ENCODE measurements at regions not wholly inside any gene's neighbourhood (a gene's known extent, or its start where the extent isn't known, plus 50 kb on each side); places are given as distances from the start of the nearest gene placed in this dataset.
A peak's percentile ranks its signal among the peaks of the same experiment; 100 is the strongest.

GRCh38 chr5:129172580-129172979 lies 78.0 kb downstream of the ISOC1 start:
- no peak overlapping the region for H3K27ac ChIP-seq (ENCODE audit: insufficient read depth, low read depth, low read length)
- no peaks in the 10 kb centered on the region for H3K9me3 ChIP-seq (replicated peaks; ENCODE audit: control insufficient read depth, insufficient read depth, low read length)
- no peaks in the 10 kb centered on the region for H4K20me1 ChIP-seq (replicated peaks; ENCODE audit: control insufficient read depth, extremely low read depth, insufficient read depth, low read length)
- no peak for FAIRE-seq
- peak; percentile 11 for DNase-seq (ENCODE audit: low read depth, low spot score)
- ChIA-PET POLR2A (no interaction called here), CTCF (no interaction called here)
- H3K27me3 ChIP-seq (ENCODE audit: control insufficient read depth in 2 of 2, insufficient read depth in 2 of 2, low read length in 2 of 2), result no peaks in the 10 kb centered on the region
- H3K36me3 ChIP-seq (ENCODE audit: control insufficient read depth in 2 of 2, extremely low read depth in 1 of 2, insufficient read depth in 2 of 2, low read length in 2 of 2), result no peaks in the 10 kb centered on the region
- dilution Hi-C loops (cut with MboI; ENCODE audit: extremely low pct_ligation_motif_present, low sequenced_read_pairs), result no loop called here
- H3K4me3 ChIP-seq (replicated peaks in 1 of 3; ENCODE audit: insufficient read depth in 1 of 3, low read depth in 1 of 3, low read length in 3 of 3), result no peak overlapping the region
- H3K9ac ChIP-seq (replicated peaks; ENCODE audit: extremely low read depth, insufficient read depth, low read length), result no peak overlapping the region
- no peak overlapping the region for H2AFZ ChIP-seq (ENCODE audit: low read depth, low read length)
- no peaks in the 10 kb centered on the region for H3K9me1 ChIP-seq (replicated peaks; ENCODE audit: control insufficient read depth, extremely low read depth, insufficient read depth, low read length)
- H3K79me2 ChIP-seq (ENCODE audit: control insufficient read depth, insufficient read depth, low read length), result no peaks in the 10 kb centered on the region
- H3K4me1 ChIP-seq (ENCODE audit: control insufficient read depth, extremely low read depth, insufficient read depth, low read length), result no peaks in the 10 kb centered on the region
- BruUV-seq (replicated peaks), result no TSS peak
- H3K4me2 ChIP-seq (ENCODE audit: insufficient read depth, low read length), result no peak overlapping the region
- TF ChIP-seq CTCF (IDR thresholded peaks at IDR 0.05; ENCODE audit: extremely low read depth in 1 of 2, insufficient read depth in 1 of 2, low read depth in 1 of 2, low read length in 2 of 2), result no peak
- TF ChIP-seq MYC (IDR thresholded peaks at IDR 0.05; ENCODE audit: low read depth, low read length), result no peak
- TF ChIP-seq GATA2 (IDR thresholded peaks at IDR 0.05; ENCODE audit: insufficient read depth, insufficient read length, low read depth, low read length), result no peak
- TF ChIP-seq JUN (IDR thresholded peaks at IDR 0.05; ENCODE audit: borderline replicate concordance, insufficient read depth, insufficient read length, low read depth), result no peak
- no peak for TF ChIP-seq POLR2A (IDR thresholded peaks at IDR 0.05; ENCODE audit: low read depth, low read length)
- TF ChIP-seq EZH2 (IDR thresholded peaks at IDR 0.05; ENCODE audit: borderline replicate concordance, low read depth, low read length, severe bottlenecking), result no peak
- TF ChIP-seq POLR2AphosphoS5 (IDR thresholded peaks at IDR 0.05; ENCODE audit: insufficient read depth, low read depth, low read length), result no peak
- TF ChIP-seq FOS (IDR thresholded peaks at IDR 0.05; ENCODE audit: borderline replicate concordance, insufficient read depth, low read length), result no peak
- no peak for TF ChIP-seq MAX (IDR thresholded peaks at IDR 0.05; ENCODE audit: insufficient read depth, insufficient read length)
- intact Hi-C loops (cut with micrococcal nuclease), result loop anchor here (5.0 kb wide), 1 partner anchor 595 kb away; no protein-coding TSS in a partner anchor
